ENCODE measurements at regions not wholly inside any gene's neighbourhood (a gene's known extent, or its start where the extent isn't known, plus 50 kb on each side); places are given as distances from the start of the nearest gene placed in this dataset.

DNA sequence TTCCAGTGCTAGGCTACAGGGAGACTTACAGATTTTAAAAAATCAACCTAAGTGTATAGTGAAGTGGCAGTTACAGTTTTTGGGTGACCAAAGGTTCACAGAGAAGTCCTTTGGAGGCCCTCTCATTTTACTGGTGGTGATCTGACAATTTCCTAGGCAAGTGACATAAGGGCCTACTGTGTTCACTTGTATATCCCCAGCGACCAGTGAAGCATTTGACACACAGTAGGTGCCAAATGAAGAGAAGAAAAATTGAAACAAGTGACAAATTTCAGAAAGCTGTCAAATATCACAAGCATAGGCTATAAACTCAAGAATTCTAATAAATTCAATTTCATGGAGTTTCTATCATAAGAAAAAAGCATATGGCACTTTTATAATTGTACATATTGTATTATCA is 89.5 kb downstream of the RPL22L1 start:
- no peak for DNase-seq

- DNase-seq = no peak
Measured at GRCh38 chr3:170778240-170779217, 91.5 kb downstream of the RPL22L1 start.

DNA sequence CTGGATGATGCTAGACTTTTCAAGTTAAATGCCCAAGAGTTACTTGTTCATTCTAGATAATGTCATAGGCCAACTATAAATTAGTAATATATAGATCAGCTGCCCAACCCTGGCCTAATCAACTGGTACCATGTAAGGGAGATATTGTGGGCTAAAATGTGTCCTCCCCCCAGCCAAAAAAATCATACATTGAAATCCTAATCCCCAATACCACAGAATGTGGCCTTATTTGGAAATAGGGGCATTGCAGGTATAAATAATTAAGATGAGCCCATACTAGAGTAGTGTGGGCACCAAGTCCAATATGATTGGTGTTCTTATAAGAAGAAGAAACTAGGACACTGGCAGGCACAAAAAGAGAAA is 92.5 kb downstream of the RPL22L1 start:
- no peak for DNase-seq

DNA sequence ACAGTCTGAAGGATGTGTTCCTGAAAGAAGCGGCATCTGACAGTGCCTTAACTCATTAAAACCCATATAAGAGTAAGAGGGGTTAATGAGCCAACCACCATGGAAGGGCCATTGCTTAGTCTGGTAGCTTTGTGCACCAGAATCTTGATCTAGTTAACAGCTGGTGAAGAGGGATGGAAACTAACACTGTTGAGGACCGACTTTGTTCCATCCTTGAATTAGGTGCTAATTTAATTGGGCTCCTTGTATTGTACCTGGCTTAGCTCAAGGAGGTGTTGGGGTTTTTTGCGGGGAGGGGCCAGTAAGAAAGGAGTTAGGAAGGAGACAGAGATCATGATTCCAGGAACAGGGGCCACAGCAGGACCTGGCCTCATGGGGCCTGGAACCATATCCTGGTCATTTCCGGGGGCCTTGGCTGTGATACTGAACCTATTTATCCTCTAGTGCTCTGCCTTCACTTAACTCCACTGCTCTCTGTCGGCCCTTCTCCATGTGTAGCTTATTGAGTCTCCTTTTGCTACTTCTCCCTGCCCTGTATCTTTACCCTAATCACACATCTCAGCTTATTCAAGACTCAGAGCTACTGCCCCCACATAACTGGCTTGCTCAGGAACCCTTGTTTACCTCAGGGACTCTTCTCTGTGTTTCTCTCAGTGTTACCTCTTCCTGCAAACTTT is 93.0 kb downstream of the RPL22L1 start:
- DNase-seq = no peak

DNA sequence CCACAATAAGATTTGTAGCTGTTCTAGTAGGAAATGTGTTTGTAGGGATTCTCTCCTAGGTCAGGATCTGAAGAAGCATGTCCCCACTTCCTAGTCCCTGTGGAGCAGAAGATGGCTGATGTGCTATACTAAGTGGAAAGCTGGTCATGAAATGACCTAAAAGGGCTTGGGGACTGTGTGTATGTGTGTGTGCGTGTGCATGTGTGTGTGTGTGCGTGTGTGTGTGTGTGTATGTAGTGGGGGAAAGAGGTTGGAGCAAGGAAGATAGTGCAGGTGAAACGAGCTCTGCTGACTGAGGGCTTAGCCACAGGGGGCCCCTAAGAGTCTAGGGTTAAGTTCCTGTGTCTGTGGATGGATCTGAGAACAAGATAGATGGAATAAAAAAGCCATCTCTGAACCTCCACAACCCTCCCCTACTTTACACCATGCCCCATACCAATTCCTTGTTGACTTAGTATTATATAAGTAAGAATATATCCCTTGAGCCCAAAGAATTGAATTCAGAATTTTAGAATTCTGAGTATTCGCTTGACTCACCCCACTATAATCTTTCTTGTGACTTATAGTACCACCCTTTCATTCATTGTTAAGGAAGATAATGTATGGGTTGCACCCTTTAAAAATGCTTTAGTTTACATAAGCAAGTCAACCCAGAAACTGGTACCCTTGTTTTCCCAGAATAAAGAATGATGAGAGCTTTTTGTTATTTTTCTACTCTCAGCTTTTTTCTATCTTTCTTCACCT is 96.1 kb downstream of the RPL22L1 start:
- DNase-seq = no peak

DNA sequence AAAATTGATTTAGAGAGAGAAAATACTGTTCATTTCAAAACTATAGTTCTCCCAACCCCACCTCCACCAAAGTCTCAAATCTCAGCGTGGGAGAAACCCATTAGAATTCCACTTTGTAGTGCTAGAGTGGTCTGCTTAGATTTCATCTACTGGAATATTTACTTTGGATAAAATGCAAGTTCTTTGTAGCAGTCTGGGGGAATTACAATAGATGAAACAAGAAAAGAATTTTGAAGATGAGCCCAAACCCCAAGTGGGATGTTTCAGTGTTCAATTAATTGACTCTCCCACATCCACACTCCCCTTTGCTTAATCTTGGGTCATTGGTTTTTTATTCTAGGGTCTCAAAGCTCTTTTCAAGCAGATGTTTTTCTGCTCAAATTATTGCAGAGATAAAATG is 97.8 kb downstream of the RPL22L1 start:
- DNase-seq = no peak

DNA sequence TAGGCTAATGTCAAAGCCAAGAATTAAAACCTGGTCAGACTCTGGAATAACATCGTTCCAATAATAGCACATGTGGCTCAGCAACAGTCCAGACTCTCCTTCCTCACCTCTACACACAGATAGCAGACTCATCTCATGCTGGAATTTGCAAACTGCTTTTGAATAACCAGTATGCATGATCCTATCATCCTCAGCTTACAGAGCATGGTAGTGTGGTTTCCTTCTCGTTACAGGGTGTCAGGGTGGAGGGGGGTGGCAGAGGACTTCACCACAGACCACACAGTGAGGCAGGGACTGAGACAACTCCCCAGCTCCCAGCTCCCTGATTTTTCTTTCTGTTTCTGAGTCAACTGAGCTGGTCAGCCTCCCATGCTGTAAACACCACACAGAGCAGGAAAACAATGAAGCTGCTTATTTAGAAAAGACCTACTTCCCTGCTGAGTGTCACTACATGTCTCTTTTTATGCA is 101.6 kb downstream of the RPL22L1 start:
- peak; percentile 87 to 88 for DNase-seq

DNA sequence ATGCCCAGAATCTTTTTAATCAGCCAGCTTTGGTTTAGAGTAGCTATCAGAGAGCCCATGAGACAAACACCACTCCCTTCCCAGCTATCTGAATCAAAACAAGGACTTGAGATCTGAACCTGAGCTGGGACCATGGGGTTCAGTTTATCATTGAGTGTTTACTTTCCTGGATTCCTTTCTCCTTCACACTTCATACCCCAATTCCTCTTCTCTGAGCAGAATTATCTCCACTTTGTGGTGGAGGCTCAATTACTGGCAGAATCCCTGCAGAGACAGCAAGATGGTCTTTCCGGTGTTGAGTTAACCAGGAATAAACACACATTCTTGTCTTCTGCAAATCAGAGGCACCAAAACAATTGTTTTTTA is 102.4 kb downstream of the RPL22L1 start:
- DNase-seq = no peak

DNA sequence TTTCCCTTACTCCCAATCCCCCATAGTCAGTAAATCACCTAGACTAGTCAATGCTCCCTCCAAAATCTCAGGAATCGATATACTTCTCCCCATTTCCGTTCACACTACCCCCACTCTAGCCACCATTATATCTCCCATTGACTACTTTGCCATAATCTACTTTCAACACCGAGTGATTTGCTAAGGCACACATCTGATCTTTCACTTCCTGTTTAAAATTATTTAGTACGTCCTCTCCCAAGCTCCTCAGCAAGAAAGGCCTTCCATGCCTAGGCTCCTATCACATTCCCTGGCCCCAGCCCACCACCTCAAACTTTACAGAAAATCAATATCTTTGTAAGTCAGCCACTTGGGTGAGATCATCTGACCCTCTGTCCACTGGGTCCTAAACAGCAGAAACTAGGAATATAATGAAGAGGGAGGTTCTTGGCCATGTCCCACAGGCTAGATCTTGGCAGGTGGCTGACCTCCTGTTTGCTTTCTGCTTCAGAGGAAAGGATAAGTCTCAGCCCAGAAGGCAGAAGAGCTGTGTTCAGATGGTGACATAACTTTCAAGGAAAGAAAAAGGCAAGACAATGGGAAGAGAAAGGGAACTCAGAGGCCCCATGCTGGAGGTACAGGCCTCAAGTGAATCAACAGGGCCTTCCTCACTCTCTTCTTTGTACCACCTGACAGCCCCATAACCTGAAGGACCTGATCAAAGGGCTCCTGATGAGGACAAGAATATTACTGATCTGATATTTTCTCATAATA is 103.0 kb downstream of the RPL22L1 start:
- peak in 1 of 2 experiments; percentile 47 for DNase-seq

GRCh38 chr3:170766253-170766652 is 103.7 kb downstream of the RPL22L1 start:
- peak in 1 of 2 experiments; percentile 81 for DNase-seq

DNA sequence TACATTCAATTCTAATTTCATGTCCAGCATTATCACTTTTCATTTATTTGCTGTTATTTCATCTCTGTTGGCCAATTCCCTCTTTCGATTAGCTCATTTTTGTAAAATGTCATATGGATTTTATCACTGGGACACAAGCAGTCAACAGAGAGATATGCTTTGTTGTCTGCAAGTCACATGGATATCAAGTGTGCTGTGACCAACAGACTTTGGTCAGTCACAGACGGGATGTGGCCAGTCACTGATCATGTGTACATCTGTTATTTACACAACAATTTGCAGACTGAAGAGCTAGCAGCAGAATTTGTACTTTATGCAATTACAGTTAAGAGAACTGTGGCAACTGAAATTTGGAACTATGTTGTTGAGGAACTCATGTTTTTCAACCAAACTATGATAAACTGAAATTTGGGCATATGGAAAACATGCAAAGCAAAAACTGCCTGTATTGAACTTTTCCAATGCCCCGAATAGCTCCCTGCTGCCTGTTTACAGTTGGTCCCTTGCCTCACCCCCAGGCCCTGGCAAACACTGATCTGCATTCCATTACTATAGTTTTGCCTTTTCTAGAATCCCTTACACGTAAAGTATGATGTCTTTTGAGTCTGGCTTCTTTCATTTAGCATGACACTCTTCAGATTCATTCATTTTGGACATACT is 104.4 kb downstream of the RPL22L1 start:
- peak; percentile 86 to 90 for DNase-seq

DNA sequence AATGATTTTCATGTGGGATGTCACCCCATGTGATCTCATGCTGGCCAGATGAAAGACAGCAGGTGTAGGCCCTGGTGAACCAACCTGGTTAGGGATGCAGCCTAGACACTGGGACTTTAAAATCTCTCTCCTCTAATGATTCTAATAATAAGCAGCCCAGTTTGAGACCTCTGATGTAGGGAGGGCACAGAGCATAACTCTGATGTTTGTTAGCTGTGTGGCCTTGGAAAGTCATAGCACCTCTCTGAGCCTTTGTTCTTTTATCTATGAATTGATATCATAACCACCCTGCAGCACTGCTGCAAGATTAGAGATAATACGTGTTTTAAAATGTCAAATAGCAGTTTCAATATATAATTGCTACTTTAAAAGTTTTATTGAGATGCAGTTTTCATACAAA is 106.0 kb downstream of the RPL22L1 start:
- no peak for DNase-seq

GRCh38 chr3:170762064-170762463 is 107.9 kb downstream of the RPL22L1 start:
- DNase-seq = no peak

GRCh38 chr3:170761103-170761502 is 108.9 kb downstream of the RPL22L1 start:
- no peak for DNase-seq

DNA sequence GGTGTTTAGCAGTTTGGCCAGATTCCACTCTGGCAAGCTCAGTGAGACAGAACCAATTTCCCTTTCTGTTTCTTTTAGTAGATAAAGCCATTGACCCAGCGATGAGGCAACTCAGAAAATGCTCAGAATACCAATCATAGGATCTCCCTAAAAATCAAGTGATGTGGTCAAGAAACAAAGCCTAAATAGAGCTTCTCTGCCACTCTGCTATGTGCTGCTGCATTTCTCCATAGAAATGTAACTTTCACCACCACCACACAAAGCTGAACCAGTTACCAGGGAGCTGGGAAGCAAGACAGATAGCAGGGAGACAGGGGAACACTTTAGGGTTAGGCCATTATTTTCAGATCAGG is 109.8 kb downstream of the RPL22L1 start:
- no peak for DNase-seq

DNA sequence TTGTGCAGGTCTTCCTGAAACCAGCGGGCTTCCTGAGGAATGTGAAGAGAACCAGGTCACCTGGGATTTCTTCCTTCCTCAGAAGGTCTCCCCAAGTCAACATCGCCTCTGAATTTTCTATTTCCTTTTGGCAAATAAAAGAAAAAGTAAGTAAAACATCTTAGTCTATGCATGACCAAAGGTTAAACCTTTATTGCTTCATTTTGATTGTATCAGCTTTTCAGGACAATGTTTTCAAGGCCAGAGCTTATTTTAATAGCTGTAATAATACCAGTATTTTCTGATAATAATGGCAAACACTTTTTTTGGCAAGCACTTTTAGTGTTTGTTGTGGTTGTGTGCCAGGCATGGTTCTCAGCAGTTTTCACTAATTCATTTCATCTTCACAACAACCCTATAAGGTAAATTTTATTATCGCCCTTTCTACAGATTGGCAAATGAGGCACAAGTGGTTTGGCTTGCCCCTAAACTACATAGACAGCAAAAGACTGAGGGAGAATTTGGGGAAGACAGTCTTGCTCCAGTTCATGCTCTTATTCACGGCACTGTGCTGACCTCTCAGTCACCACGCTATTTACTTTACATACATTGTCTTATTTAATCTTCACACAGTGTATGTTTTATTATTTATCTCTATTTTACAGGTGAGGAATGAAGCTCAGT is 110.4 kb downstream of the RPL22L1 start:
- DNase-seq = no peak

DNA sequence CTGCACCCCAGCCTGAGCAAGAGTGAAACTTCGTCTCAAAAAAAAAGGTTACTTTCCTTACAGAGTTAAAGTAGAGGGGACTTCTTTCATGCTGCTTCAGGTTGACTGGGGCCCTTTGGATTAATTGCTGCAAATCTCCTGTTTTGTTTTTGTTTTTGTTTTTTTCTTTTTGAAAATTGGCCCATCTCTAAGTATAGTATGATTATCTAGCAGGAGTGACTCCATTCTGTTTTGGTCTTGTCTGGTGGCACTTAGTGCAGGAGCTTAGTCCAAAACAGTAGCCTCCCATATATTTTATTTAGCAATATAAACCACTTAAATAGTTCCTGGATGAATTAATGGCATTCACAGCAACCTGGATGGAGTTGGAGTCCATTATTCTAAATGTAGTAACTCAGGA is 113.0 kb downstream of the RPL22L1 start:
- no peak for DNase-seq

DNA sequence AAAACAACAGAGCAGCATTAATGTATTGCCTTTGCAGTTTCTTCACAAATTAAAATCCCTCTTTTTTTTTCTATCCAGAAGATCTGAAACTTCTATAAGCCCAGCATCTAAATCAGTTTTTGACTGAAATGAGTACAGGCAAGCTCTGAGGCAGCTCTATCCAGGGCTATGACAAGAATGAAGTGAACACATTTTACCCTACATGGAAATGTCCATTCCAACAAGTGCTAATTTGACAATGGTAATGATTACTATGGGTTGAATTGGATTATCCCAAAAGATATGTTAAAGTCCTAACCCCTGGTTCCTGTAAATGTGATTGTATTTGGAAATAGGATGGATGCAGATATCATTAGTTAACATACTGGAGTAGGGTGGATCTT is 115.7 kb downstream of the RPL22L1 start:
- DNase-seq = no peak

DNA sequence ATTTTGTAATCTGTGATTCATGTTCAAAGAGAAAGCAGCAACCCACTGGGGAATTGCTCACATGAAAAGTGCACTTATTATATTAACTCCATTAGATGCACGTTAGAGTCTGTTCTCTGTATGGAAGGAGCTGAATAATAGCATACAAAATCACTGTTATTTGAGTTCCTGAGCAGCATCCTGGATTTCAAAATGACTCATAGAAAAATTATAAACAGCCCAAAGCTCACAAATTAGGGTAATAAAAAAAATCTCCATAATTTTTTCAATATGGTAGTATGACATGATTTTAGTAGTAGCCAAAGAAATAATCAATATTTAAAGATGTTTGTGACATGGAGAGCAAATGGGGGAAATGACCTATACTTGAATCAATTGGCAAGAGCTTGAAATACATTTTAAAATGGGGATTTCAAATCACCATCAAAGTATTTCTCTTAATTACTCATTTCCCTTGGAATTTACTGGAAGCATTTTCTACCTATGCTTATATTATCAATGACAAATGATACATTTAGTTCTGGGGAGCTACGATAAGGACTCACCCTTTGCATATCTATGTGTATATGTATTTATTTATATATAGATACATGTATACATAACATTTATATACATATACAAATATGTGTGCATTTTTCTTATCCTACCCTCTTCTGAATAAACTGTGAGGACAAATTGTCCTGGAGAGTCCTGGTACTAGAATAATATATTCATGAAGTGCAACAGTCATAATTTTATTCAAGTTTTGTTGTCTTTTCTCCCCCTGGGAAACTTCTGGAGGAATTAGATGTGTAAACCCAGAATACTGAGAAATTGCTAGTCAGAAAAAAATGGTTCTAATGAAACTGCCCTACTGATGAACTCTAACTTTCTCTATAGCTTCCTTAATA is 116.3 kb downstream of the RPL22L1 start:
- no peak for DNase-seq

DNA sequence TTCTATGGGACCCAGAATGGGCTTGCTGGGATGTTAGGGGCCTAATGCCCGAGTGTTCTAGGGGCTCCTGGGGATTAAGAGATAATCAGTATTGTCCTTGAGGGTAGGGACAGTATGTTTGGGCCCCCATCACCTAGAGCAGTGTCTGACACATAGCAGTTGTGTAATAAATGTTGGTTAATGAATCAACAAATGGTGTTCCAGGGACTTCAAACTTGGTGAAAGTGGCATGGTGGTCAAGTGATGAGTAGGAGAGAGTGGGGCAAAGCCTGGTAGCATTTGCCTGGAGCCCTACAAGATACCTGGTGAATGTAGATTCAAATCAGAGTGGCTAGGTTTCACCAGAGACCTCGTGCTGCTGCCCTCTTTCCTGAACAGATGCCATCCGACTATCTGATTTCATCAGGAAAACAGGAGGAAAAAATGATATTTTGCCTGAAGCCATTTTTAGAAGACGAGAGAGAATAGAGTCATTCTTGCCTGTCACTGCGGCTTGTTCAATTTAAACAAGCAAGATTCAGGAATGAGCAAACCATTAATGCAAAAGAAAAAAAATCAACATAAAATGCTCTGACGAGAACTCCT is 117.3 kb downstream of the RPL22L1 start:
- DNase-seq = no peak
